ENCODE measurements at regions not wholly inside any gene's neighbourhood (a gene's known extent, or its start where the extent isn't known, plus 50 kb on each side); places are given as distances from the start of the nearest gene placed in this dataset.

- DNase-seq (ENCODE audit: low spot score): no peak
These were observed 941.0 kb upstream of the INTU start for GRCh38 chr4:126691797-126692196.

- no peak for DNase-seq (ENCODE audit: low spot score)
These were observed 935.0 kb upstream of the INTU start for GRCh38 chr4:126697748-126698147.

GRCh38 chr4:126698224-126698623 is 934.5 kb upstream of the INTU start:
- no peak for DNase-seq (ENCODE audit: low spot score)

- no peak for DNase-seq (ENCODE audit: low spot score)
These were observed 931.0 kb upstream of the INTU start for GRCh38 chr4:126701756-126702155.

GRCh38 chr4:126702747-126703146 is 930.0 kb upstream of the INTU start:
- no peak for DNase-seq (ENCODE audit: low spot score)

- DNase-seq (ENCODE audit: low spot score): no peak
These were observed 927.5 kb upstream of the INTU start for GRCh38 chr4:126705266-126705665.

- no peak for DNase-seq (ENCODE audit: low spot score)
These were observed 924.0 kb upstream of the INTU start for GRCh38 chr4:126708716-126709115.

- DNase-seq (ENCODE audit: low spot score): no peak
These were observed 921.8 kb upstream of the INTU start for GRCh38 chr4:126710935-126711334.

GRCh38 chr4:126715067-126715466 is 917.7 kb upstream of the INTU start:
- no peak for DNase-seq (ENCODE audit: low spot score)

GRCh38 chr4:126715681-126716080 is 917.1 kb upstream of the INTU start:
- no peak for DNase-seq (ENCODE audit: low spot score)

- DNase-seq (ENCODE audit: low spot score): no peak
These were observed 914.6 kb upstream of the INTU start for GRCh38 chr4:126718136-126718535.

- no peak for DNase-seq (ENCODE audit: low spot score)
These were observed 912.9 kb upstream of the INTU start for GRCh38 chr4:126719852-126720251.

- DNase-seq (ENCODE audit: low spot score): no peak
These were observed 906.9 kb upstream of the INTU start for GRCh38 chr4:126725906-126726305.

- DNase-seq (ENCODE audit: low spot score): no peak
These were observed 905.3 kb upstream of the INTU start for GRCh38 chr4:126727461-126727860.

GRCh38 chr4:126731062-126731461 is 901.7 kb upstream of the INTU start:
- no peak for DNase-seq (ENCODE audit: low spot score)

- no peak for DNase-seq (ENCODE audit: low spot score)
These were observed 899.5 kb upstream of the INTU start for GRCh38 chr4:126733301-126733700.

GRCh38 chr4:126734465-126734864 is 898.3 kb upstream of the INTU start:
- no peak for DNase-seq (ENCODE audit: low spot score)

GRCh38 chr4:126735294-126736132 is 897.2 kb upstream of the INTU start:
- DNase-seq (ENCODE audit: low spot score): no peak

GRCh38 chr4:126736133-126736518 is 896.6 kb upstream of the INTU start:
- DNase-seq (ENCODE audit: low spot score): no peak

GRCh38 chr4:126737899-126738526 is 894.7 kb upstream of the INTU start:
- DNase-seq (ENCODE audit: low spot score): no peak

- DNase-seq (ENCODE audit: low spot score): no peak
These were observed 894.2 kb upstream of the INTU start for GRCh38 chr4:126738527-126738923.

GRCh38 chr4:126738926-126739325 is 893.8 kb upstream of the INTU start:
- no peak for DNase-seq (ENCODE audit: low spot score)

- DNase-seq (ENCODE audit: low spot score): no peak
These were observed 892.1 kb upstream of the INTU start for GRCh38 chr4:126740687-126741086.

GRCh38 chr4:126742048-126742447 is 890.7 kb upstream of the INTU start:
- DNase-seq (ENCODE audit: low spot score): no peak
